WTC11 (cell line): ENCODE measurements at regions not wholly inside any gene's neighbourhood (a gene's known extent, or its start where the extent isn't known, plus 50 kb on each side); places are given as distances from the start of the nearest gene placed in this dataset.
A peak's percentile ranks its signal among the peaks of the same experiment; 100 is the strongest.

Experiments
- ATAC-seq: fragments of 200-7000 bp; cut with Tn5 transposase; 2 replicates; pipeline ENCODE4 v1.10.0; 2021; ENCODE audit warnings: mild to moderate bottlenecking, moderate library complexity
- CTCF ChIA-PET: fragments of 300-600 bp; sonication (Branson Sonifier 250); formaldehyde crosslinking; loops from one replicate; lab custom pipeline; 2021; ENCODE audit warnings: antibody characterized with exemption; lab: Charles Lee
- POLR2A ChIA-PET: fragments of 350-600 bp; sonication (Branson Sonifier 250); formaldehyde crosslinking; loops from one replicate; lab custom pipeline; 2021; ENCODE audit warnings: antibody characterized with exemption; lab: Charles Lee
- DNase-seq: peaks from one replicate; pipeline ENCODE4 v3.0.0; 2021; ENCODE audit warnings: low spot score
- H3K27ac Mint-ChIP-seq: 2 replicates; pipeline ENCODE4 v1.8.0; 2021; ENCODE audit warnings: mixed read lengths
- H3K27me3 Mint-ChIP-seq: 2 replicates; pipeline ENCODE4 v1.8.0; 2021; ENCODE audit warnings: low read depth, mild to moderate bottlenecking, moderate library complexity, mixed read lengths
- H3K36me3 Mint-ChIP-seq: 2 replicates; pipeline ENCODE4 v1.8.0; 2021; ENCODE audit warnings: mixed read lengths
- H3K4me1 Mint-ChIP-seq: 2 replicates; pipeline ENCODE4 v1.8.0; 2022; ENCODE audit warnings: mixed read lengths
- H3K4me3 Mint-ChIP-seq: 2 replicates; pipeline ENCODE4 v1.8.0; 2021; ENCODE audit warnings: mild to moderate bottlenecking, moderate library complexity, mixed read lengths
- H3K9me3 Mint-ChIP-seq: 2 replicates; pipeline ENCODE4 v1.8.0; 2021; ENCODE audit warnings: mixed read lengths
- AFF4 ChIP-seq: sonication (generic); formaldehyde crosslinking; IDR thresholded peaks from 2 replicates; pipeline ENCODE4 v1.8.1; 2023; ENCODE audit warnings: mild to moderate bottlenecking, missing genetic modification reagents, borderline replicate concordance
- AR ChIP-seq: fragments of 250-450 bp; sonication (Bioruptor Pico); IDR thresholded peaks from 2 replicates; pipeline ENCODE4 v1.9.0; 2021; ENCODE audit warnings: mild to moderate bottlenecking
- MXD4 ChIP-seq: fragments of 250-450 bp; sonication (Bioruptor Pico); IDR thresholded peaks from 2 replicates; pipeline ENCODE4 v1.8.0; 2021; ENCODE audit warnings: mild to moderate bottlenecking, moderate library complexity, borderline replicate concordance
- NR1H2 ChIP-seq: sonication (generic); formaldehyde crosslinking; IDR thresholded peaks from 2 replicates; pipeline ENCODE4 v1.9.0; 2021; ENCODE audit warnings: mild to moderate bottlenecking, moderate library complexity, missing genetic modification reagents
- PRRX2 ChIP-seq: fragments of 250-450 bp; sonication (Bioruptor Pico); IDR thresholded peaks from 2 replicates; pipeline ENCODE4 v1.8.0; 2021; ENCODE audit warnings: mild to moderate bottlenecking
- SMAD3 ChIP-seq: sonication (generic); formaldehyde crosslinking; IDR thresholded peaks from 2 replicates; pipeline ENCODE4 v1.8.0; 2022; ENCODE audit warnings: missing genetic modification reagents, mild to moderate bottlenecking, borderline replicate concordance
- SMAD4 ChIP-seq: sonication (generic); formaldehyde crosslinking; IDR thresholded peaks from 2 replicates; pipeline ENCODE4 v1.8.0; 2022; ENCODE audit warnings: mild to moderate bottlenecking, missing genetic modification reagents
- TCF7 ChIP-seq: sonication (generic); formaldehyde crosslinking; IDR thresholded peaks from 2 replicates; pipeline ENCODE4 v1.8.0; 2022; ENCODE audit warnings: mild to moderate bottlenecking, low read depth, missing genetic modification reagents, moderate library complexity
- ZNF232 ChIP-seq: sonication (generic); formaldehyde crosslinking; IDR thresholded peaks from 2 replicates; pipeline ENCODE4 v1.8.0; 2022; ENCODE audit warnings: mild to moderate bottlenecking, missing genetic modification reagents
- ZNF671 ChIP-seq: fragments of 250-450 bp; sonication (Bioruptor Pico); IDR thresholded peaks from 2 replicates; pipeline ENCODE4 v1.8.0; 2021; ENCODE audit warnings: mild to moderate bottlenecking
- TF ChIP-seq, protein P1 (sequence below): sonication (generic); formaldehyde crosslinking; conservative IDR thresholded peaks from 2 replicates; pipeline ENCODE4 v1.8.1; 2022; ENCODE audit warnings: mild to moderate bottlenecking, missing genetic modification reagents
- TF ChIP-seq, protein P2 (sequence below): sonication (generic); formaldehyde crosslinking; IDR thresholded peaks from 2 replicates; pipeline ENCODE4 v1.8.0; 2023; ENCODE audit warnings: missing genetic modification reagents
- TF ChIP-seq, protein P3 (sequence below): fragments of 250-450 bp; sonication (Bioruptor Pico); IDR thresholded peaks from 2 replicates; pipeline ENCODE4 v1.9.0; 2021; ENCODE audit warnings: mild to moderate bottlenecking, borderline replicate concordance
- TF ChIP-seq, protein P4 (sequence below): fragments of 200-600 bp; IDR thresholded peaks from 2 replicates; pipeline ENCODE4 v1.8.0; 2022; ENCODE audit warnings: antibody characterized with exemption
- TF ChIP-seq, protein P5 (sequence below): sonication (generic); formaldehyde crosslinking; IDR thresholded peaks from 2 replicates; pipeline ENCODE4 v1.8.1; 2023; ENCODE audit warnings: mild to moderate bottlenecking, missing genetic modification reagents, moderate library complexity
- TF ChIP-seq, protein P6 (sequence below): sonication (generic); formaldehyde crosslinking; IDR thresholded peaks from 2 replicates; pipeline ENCODE4 v1.8.1; 2022; ENCODE audit warnings: low read depth, missing genetic modification reagents, borderline replicate concordance

DNA sequence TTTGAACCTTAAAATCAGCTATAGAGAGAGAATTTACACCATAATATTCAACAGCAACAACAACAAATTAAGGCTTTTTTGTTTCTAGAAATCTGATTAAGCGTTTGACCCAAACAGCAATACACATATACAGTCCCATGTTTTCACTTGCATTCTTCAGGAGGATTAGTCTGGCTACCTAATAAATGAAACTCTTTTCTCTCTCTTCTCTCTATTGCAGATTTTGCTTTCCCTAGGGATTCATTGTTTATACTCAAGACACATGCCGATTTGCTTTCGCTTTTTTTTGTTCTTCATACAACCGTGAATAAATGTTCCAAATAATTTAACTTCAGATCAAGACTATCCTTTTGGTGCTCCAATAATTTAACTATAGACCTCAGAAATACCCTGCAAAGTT lies 162.4 kb upstream of the PTBP2 start:
- TF ChIP-seq ZNF671 (no peak), TCF7 (CRISPR knock-in tag) (no peak), SMAD4 (CRISPR knock-in tag) (no peak), MXD4 (no peak), AFF4 (CRISPR knock-in tag) (no peak), ZNF232 (no peak), PRRX2 (no peak), SMAD3 (CRISPR knock-in tag) (no peak), AR (CRISPR knock-in tag) (no peak), NR1H2 (CRISPR knock-in tag) (no peak)
- TF ChIP-seq, protein P1, sequence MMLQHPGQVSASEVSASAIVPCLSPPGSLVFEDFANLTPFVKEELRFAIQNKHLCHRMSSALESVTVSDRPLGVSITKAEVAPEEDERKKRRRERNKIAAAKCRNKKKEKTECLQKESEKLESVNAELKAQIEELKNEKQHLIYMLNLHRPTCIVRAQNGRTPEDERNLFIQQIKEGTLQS (CRISPR knock-in tag) = no peak
- TF ChIP-seq, protein P2, sequence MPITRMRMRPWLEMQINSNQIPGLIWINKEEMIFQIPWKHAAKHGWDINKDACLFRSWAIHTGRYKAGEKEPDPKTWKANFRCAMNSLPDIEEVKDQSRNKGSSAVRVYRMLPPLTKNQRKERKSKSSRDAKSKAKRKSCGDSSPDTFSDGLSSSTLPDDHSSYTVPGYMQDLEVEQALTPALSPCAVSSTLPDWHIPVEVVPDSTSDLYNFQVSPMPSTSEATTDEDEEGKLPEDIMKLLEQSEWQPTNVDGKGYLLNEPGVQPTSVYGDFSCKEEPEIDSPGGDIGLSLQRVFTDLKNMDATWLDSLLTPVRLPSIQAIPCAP (CRISPR knock-in tag) = no peak
- TF ChIP-seq, protein P3, sequence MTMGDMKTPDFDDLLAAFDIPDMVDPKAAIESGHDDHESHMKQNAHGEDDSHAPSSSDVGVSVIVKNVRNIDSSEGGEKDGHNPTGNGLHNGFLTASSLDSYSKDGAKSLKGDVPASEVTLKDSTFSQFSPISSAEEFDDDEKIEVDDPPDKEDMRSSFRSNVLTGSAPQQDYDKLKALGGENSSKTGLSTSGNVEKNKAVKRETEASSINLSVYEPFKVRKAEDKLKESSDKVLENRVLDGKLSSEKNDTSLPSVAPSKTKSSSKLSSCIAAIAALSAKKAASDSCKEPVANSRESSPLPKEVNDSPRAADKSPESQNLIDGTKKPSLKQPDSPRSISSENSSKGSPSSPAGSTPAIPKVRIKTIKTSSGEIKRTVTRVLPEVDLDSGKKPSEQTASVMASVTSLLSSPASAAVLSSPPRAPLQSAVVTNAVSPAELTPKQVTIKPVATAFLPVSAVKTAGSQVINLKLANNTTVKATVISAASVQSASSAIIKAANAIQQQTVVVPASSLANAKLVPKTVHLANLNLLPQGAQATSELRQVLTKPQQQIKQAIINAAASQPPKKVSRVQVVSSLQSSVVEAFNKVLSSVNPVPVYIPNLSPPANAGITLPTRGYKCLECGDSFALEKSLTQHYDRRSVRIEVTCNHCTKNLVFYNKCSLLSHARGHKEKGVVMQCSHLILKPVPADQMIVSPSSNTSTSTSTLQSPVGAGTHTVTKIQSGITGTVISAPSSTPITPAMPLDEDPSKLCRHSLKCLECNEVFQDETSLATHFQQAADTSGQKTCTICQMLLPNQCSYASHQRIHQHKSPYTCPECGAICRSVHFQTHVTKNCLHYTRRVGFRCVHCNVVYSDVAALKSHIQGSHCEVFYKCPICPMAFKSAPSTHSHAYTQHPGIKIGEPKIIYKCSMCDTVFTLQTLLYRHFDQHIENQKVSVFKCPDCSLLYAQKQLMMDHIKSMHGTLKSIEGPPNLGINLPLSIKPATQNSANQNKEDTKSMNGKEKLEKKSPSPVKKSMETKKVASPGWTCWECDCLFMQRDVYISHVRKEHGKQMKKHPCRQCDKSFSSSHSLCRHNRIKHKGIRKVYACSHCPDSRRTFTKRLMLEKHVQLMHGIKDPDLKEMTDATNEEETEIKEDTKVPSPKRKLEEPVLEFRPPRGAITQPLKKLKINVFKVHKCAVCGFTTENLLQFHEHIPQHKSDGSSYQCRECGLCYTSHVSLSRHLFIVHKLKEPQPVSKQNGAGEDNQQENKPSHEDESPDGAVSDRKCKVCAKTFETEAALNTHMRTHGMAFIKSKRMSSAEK (CRISPR knock-in tag) = no peak
- TF ChIP-seq, protein P4, sequence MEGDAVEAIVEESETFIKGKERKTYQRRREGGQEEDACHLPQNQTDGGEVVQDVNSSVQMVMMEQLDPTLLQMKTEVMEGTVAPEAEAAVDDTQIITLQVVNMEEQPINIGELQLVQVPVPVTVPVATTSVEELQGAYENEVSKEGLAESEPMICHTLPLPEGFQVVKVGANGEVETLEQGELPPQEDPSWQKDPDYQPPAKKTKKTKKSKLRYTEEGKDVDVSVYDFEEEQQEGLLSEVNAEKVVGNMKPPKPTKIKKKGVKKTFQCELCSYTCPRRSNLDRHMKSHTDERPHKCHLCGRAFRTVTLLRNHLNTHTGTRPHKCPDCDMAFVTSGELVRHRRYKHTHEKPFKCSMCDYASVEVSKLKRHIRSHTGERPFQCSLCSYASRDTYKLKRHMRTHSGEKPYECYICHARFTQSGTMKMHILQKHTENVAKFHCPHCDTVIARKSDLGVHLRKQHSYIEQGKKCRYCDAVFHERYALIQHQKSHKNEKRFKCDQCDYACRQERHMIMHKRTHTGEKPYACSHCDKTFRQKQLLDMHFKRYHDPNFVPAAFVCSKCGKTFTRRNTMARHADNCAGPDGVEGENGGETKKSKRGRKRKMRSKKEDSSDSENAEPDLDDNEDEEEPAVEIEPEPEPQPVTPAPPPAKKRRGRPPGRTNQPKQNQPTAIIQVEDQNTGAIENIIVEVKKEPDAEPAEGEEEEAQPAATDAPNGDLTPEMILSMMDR = no peak
- TF ChIP-seq, protein P5, sequence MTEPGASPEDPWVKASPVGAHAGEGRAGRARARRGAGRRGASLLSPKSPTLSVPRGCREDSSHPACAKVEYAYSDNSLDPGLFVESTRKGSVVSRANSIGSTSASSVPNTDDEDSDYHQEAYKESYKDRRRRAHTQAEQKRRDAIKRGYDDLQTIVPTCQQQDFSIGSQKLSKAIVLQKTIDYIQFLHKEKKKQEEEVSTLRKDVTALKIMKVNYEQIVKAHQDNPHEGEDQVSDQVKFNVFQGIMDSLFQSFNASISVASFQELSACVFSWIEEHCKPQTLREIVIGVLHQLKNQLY = no peak
- TF ChIP-seq, protein P6, sequence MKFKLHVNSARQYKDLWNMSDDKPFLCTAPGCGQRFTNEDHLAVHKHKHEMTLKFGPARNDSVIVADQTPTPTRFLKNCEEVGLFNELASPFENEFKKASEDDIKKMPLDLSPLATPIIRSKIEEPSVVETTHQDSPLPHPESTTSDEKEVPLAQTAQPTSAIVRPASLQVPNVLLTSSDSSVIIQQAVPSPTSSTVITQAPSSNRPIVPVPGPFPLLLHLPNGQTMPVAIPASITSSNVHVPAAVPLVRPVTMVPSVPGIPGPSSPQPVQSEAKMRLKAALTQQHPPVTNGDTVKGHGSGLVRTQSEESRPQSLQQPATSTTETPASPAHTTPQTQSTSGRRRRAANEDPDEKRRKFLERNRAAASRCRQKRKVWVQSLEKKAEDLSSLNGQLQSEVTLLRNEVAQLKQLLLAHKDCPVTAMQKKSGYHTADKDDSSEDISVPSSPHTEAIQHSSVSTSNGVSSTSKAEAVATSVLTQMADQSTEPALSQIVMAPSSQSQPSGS (CRISPR knock-in tag) = no peak
- peak overlapping the region; percentile 93 for H3K27ac Mint-ChIP-seq
- peaks cover 18% of the 10 kb centered on the region for H3K36me3 Mint-ChIP-seq
- peaks cover 17% of the 10 kb centered on the region for H3K9me3 Mint-ChIP-seq
- no peak overlapping the region; the same call in 1 of the 2 replicates for H3K4me3 Mint-ChIP-seq
- ATAC-seq (no peak), DNase-seq (no peak)
- ChIA-PET CTCF (interaction anchor here (1.1 to 1.4 kb wide), 2 partner anchors 22 to 37 kb away, joined by 5 read pairs; no protein-coding TSS in a partner anchor), POLR2A (no interaction called here)
- H3K4me1 Mint-ChIP-seq = peaks cover 62% of the 10 kb centered on the region
- no peaks in the 10 kb centered on the region for H3K27me3 Mint-ChIP-seq
